Caki2 (cell line): ENCODE measurements at regions not wholly inside any gene's neighbourhood (a gene's known extent, or its start where the extent isn't known, plus 50 kb on each side); places are given as distances from the start of the nearest gene placed in this dataset.
A peak's percentile ranks its signal among the peaks of the same experiment; 100 is the strongest.

Experiments used
- DNase-seq: peaks from one replicate; pipeline ENCODE4 v3.0.0-alpha.2; 2015; ENCODE audit warnings: low read depth
- in situ Hi-C: cut with HindIII; loops from 2 replicates; pipeline ENCODE4 v1.10.0; 2016; ENCODE audit warnings: low sequenced_read_pairs, low pct_unique_long_range_greater_than_20kb, mixed read lengths

DNA sequence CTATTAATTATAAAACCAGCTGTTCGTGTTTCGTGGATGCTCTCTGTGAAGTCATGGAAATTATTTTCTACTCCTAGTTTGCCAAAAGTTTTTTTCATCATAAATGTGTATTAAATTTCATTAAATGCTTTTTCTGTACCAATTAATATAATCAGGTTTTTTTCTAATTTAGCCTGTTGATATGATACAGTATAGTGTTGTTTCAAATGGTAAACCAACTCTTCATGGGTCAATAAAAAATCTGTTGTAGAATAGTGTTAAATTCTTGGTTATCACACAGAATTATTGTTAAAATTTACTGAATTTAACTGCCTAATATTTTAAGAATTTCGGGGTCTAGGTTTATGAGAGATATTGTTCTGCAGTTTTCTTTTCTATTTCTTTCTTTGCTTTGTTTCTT is 505.9 kb upstream of the MANEA start:
- in situ Hi-C loops: no loop called here
- no peak for DNase-seq

DNA sequence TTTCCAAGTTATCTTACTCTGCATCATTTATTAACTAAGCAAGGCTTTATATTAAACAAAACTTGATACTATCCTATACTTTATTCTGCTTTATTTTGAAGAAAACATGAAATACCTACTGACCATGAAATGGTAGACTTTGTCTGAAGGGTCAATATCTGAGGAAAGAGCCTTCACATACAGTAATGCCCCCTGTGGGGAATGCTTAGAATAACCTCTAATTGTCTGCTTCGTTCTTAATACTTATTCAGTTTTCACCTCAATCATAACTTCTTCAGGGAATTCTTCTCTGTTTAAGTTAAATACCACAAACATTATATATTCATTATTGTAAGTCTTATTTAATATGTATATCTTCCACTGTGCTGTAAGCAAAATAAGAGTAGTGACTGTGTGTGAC is 498.9 kb upstream of the MANEA start:
- in situ Hi-C loops: no loop called here
- no peak for DNase-seq

- no peak for DNase-seq
- in situ Hi-C loops: no loop called here
Measured at GRCh38 chr6:95081231-95081630, 496.1 kb upstream of the MANEA start.

DNA sequence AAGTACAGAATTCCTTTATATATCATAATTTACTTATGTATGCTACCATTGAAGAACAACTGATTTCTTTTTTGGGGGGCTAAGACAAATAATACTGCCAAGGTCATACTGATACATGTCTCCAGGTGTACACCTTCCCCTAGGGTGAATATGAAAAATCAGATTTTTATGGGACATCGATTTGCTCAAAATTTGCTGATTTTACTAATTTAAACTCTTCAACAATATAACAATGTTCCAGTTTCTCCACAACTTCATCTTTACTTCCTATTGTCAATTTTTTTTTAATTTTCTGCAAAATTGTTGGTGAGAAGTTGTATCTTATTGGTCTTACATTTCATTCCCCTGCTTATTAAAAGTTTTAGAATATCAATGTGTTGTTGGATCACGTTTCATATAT is 495.4 kb upstream of the MANEA start:
- in situ Hi-C loops: no loop called here
- DNase-seq: no peak

GRCh38 chr6:95083506-95083905 is 493.8 kb upstream of the MANEA start:
- in situ Hi-C loops: no loop called here
- DNase-seq: no peak

DNA sequence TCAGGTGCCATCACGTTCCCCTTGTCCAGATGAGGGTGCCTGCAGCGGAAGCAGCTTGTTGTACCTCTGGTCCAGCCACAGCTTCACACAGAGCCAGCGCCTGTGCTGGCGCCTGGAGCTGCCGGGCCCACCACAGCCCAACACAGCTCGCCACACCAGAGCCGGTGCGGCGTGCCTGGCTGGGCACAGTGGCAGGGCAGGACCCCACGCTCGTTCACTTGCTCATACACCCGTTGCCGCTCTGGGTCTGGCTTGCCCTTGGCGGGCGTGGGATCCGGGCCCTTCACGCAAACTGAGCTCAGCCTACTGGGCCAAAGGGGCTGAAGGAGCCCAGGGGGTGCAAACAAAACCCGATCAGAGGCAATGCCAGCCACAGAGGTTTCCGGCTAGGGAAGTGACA is 492.5 kb upstream of the MANEA start:
- DNase-seq: no peak
- in situ Hi-C loops: no loop called here

- in situ Hi-C loops: no loop called here
- DNase-seq: peak; percentile 53
Measured at GRCh38 chr6:95087394-95088097, 489.8 kb upstream of the MANEA start.

GRCh38 chr6:95091823-95092436 is 485.4 kb upstream of the MANEA start:
- in situ Hi-C loops: no loop called here
- peak; percentile 42 for DNase-seq

- no peak for DNase-seq
- in situ Hi-C loops: no loop called here
Measured at GRCh38 chr6:95093154-95093553, 484.2 kb upstream of the MANEA start.

GRCh38 chr6:95094751-95095663 is 482.3 kb upstream of the MANEA start:
- peak; percentile 70 for DNase-seq
- in situ Hi-C loops: no loop called here

DNA sequence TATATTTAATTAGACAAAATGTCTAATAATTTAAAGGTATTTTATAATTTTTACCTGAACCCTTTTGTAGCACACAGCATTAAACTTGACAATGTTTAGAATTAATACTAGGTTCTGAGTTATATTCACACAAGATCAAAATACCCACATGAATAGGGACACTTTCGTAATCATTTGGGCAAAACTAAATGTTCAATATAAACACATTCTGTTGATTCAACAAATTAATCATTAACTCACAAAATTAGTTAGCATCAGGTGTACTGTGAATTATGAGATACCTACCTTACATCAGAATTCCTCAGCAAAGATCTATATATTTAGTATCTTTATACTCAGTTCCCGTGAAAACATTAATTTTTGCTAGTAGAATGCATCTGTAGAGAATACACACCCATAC is 481.5 kb upstream of the MANEA start:
- in situ Hi-C loops: no loop called here
- DNase-seq: no peak

GRCh38 chr6:95099410-95099809 is 477.9 kb upstream of the MANEA start:
- in situ Hi-C loops: no loop called here
- DNase-seq: no peak

DNA sequence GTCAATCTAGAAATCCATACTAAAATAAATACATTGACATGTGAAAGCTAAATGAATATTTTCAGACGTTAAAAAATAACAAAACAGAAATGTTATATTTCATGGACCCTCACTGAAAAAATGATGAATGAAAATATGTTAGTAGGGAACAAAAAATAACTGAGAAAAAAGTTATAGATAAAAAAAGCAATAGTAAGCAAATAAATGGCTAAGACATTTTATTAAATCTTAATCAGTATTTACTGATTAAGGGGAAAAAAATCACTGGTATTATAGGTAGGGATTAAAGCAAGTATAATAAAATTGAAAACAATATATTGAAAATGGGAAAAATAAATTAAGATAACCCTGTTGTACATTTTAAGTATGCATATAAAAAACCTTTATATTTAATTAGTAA is 468.1 kb upstream of the MANEA start:
- in situ Hi-C loops: no loop called here
- DNase-seq: no peak

DNA sequence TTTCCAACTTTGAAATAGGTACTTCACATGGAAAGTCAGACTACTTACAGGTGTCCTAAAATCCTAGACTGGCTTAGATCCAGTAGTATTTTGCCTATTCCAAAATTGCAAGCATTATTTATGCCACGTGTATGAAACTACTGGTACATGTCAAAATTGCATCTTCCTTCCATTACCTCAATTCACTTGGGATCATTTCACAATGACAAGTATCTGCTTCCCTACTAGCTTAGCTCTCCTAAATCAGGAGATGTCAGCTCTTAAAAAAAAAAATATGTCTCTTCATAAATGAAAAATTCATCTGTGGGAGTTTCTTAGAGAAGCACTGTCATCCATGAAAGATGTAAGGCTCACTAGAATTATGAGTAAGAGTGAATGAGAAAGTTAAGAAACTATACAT is 466.6 kb upstream of the MANEA start:
- no peak for DNase-seq
- in situ Hi-C loops: no loop called here

GRCh38 chr6:95117236-95117635 is 460.1 kb upstream of the MANEA start:
- in situ Hi-C loops: no loop called here
- DNase-seq: no peak

DNA sequence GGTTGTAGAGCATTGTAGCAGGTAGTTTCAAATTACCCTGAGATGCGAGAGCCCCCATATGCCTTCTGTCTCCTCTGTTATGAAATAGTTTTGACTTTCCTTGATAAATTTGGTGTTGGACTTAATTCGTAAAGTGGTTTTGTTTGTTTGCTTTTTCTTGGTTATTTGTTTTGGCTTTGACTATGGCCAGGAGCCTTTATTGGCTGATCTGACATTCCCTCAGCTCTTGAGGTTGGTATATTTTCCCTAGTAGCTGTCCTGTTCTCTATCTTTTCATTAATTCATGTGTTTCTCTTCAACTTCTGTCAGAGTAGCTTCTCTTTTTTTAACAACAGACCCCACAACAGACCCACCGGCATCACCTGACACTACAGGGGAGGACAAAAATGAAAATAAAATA is 457.4 kb upstream of the MANEA start:
- DNase-seq: no peak
- in situ Hi-C loops: no loop called here

DNA sequence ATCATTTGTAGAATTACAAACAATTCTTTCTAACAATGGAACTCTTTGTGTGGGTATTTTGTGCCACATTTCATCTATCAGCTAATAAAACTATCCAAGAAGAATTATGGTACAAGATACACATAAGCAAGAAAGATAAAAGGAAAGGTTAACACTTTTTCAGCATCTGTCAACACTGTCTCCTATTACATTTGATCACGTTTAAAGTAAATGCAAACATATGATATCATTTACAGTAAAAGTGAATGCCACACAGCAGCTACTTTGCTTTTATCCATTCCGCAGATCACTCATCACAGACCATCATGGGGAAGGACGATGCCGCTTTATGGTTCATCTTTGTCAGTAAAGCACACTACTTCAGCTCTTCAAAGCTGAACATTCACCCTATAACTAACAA is 456.4 kb upstream of the MANEA start:
- in situ Hi-C loops: no loop called here
- DNase-seq: no peak

DNA sequence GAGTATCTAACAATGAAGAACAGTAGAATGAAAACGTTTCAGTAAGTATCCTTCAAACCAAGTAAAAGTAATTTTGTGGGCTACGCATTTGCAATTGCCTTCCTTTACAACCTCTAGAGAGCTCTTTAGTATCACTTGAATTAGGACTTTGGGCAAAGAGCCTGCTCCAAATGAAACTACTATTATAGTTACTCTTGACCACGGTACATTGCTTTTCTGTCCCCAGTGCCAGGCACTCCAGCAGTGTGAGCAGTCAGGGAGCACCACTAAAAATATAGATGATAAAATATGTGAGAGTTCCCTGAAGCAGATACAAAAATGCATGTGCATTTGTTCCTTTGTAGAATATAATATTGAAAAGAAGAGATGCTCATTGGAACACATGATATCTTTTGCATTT is 450.1 kb upstream of the MANEA start:
- no peak for DNase-seq
- in situ Hi-C loops: no loop called here

DNA sequence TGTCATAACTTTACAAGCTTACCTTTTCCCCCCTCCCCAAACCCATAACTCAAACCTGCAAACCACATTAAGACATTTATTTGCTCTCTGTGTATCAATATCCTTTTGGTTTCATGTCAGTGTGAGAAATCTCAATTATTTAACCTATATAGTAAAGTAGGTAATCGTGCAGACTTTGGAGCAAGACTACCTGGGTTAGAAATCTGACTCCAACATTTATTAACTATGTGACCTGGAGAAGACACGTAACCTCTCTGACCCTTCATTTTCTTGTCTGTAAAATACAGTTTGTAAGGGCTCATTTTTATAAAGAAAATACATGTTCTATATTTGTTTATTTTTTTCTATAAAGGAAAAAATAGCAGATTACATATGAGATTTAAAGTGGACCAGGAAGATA is 448.9 kb upstream of the MANEA start:
- in situ Hi-C loops: no loop called here

More for the DNA sequence above, 448.9 kb upstream of the MANEA start:
- DNase-seq: no peak
